A673 (cell line): ENCODE measurements at regions not wholly inside any gene's neighbourhood (a gene's known extent, or its start where the extent isn't known, plus 50 kb on each side); places are given as distances from the start of the nearest gene placed in this dataset.

ENCODE experiments used
- CTCF ChIP-seq: fragments of 300-800, 200-600 bp; sonication (generic); conservative IDR thresholded peaks from 2 replicates; pipeline ENCODE4 v1.5.1; 2017; ENCODE audit warnings: low read depth, mild to moderate bottlenecking, antibody characterized with exemption, low read length, moderate library complexity, mixed read lengths
- EZH2 ChIP-seq: fragments of 200-600 bp; sonication (generic); IDR thresholded peaks from 2 replicates; pipeline ENCODE4 v1.6.1; 2017; ENCODE audit warnings: borderline replicate concordance, low read depth, mild to moderate bottlenecking, mixed read lengths, antibody characterized with exemption, low read length; ENCODE audit not compliant: poor library complexity, severe bottlenecking

DNA sequence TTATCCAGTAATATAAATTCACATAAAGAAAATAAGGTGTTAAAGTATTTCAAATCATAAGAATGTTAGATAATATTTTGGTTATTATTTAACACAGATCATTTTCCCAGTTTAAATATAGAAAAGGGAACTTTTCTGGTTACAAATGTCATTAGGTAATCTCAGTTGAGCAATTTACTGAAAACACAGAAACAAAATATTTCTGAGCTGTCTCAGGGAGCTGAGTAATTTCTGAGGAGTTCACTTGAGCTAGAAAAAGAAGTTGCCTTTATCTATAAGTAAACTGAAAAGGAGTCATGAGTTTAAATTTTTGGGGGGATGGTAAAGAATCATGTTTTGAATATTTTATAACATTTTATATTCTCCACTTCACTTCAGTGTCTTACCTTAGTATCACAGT lies 855.4 kb upstream of the ARPP21 start:
- TF ChIP-seq CTCF (no peak), EZH2 (no peak)
